ENCODE measurements at regions not wholly inside any gene's neighbourhood (a gene's known extent, or its start where the extent isn't known, plus 50 kb on each side); places are given as distances from the start of the nearest gene placed in this dataset.

- H3K4me3 ChIP-seq (ENCODE audit: low read depth, low read length) = no peak overlapping the region
Observed at GRCh38 chrX:20361081-20361889, 94.6 kb upstream of the RPS6KA3 start.

GRCh38 chrX:20355187-20355586, 88.5 kb upstream of the RPS6KA3 start:
- TF ChIP-seq CTCF (IDR thresholded peaks at IDR 0.05; ENCODE audit: low read depth, low read length, missing control alignments) = no peak
- DNase-seq (ENCODE audit: low read depth) = no peak
- no peak overlapping the region for H3K4me3 ChIP-seq (ENCODE audit: low read depth, low read length)

More at GRCh38 chrX:20361081-20361889, 94.6 kb upstream of the RPS6KA3 start:
- TF ChIP-seq CTCF (IDR thresholded peaks at IDR 0.05; ENCODE audit: low read depth, low read length, missing control alignments) = no peak
- DNase-seq (ENCODE audit: low read depth) = no peak

- TF ChIP-seq CTCF (IDR thresholded peaks at IDR 0.05; ENCODE audit: low read depth, low read length, missing control alignments) = no peak
- no peak for DNase-seq (ENCODE audit: low read depth)
- no peak overlapping the region for H3K4me3 ChIP-seq (ENCODE audit: low read depth, low read length)
Observed at GRCh38 chrX:20354505-20354904, 87.8 kb upstream of the RPS6KA3 start.

- no peak overlapping the region for H3K4me3 ChIP-seq (ENCODE audit: low read depth, low read length)
- no peak for TF ChIP-seq CTCF (IDR thresholded peaks at IDR 0.05; ENCODE audit: low read depth, low read length, missing control alignments)
- DNase-seq (ENCODE audit: low read depth) = no peak
Observed at GRCh38 chrX:20352935-20353336, 86.2 kb upstream of the RPS6KA3 start.

- H3K4me3 ChIP-seq (ENCODE audit: low read depth, low read length) = no peak overlapping the region
- DNase-seq (ENCODE audit: low read depth) = no peak
- no peak for TF ChIP-seq CTCF (IDR thresholded peaks at IDR 0.05; ENCODE audit: low read depth, low read length, missing control alignments)
Observed at GRCh38 chrX:20352504-20352903, 85.8 kb upstream of the RPS6KA3 start.

GRCh38 chrX:20350596-20350995, 83.9 kb upstream of the RPS6KA3 start:
- no peak overlapping the region for H3K4me3 ChIP-seq (ENCODE audit: low read depth, low read length)
- no peak for TF ChIP-seq CTCF (IDR thresholded peaks at IDR 0.05; ENCODE audit: low read depth, low read length, missing control alignments)
- no peak for DNase-seq (ENCODE audit: low read depth)

- TF ChIP-seq CTCF (IDR thresholded peaks at IDR 0.05; ENCODE audit: low read depth, low read length, missing control alignments) = no peak
- H3K4me3 ChIP-seq (ENCODE audit: low read depth, low read length) = no peak overlapping the region
- DNase-seq (ENCODE audit: low read depth) = no peak
Observed at GRCh38 chrX:20348139-20348538, 81.4 kb upstream of the RPS6KA3 start.

All from GM12864 (cell line).